Spleen (tissue), 7 donors: ENCODE measurements at regions not wholly inside any gene's neighbourhood (a gene's known extent, or its start where the extent isn't known, plus 50 kb on each side); places are given as distances from the start of the nearest gene placed in this dataset.

ENCODE experiments used
- CTCF ChIP-seq, 11 experiments: fragments of 200-600 bp in 7 of 11; fragments of 450-650 bp in 4 of 11; sonication (generic) in 4 of 11; IDR thresholded peaks in 8 of 11; conservative IDR thresholded peaks in 3 of 11; 1 replicate in 7 of 11; 2 replicates in 4 of 11; pipeline versions ENCODE4 v1.4.0 to v1.8.0; 2016 to 2021; ENCODE audit warnings: antibody characterized with exemption in 11 of 11, inconsistent platforms in 4 of 11, mild to moderate bottlenecking in 1 of 11
- POLR2A ChIP-seq, 3 donors: fragments of 450-650 bp; IDR thresholded peaks; one replicate each; pipeline ENCODE4 v1.5.1; 2017; ENCODE audit warnings: antibody characterized with exemption in 3 of 3, mild to moderate bottlenecking in 1 of 3
- POLR2AphosphoS5 ChIP-seq, 3 donors: sonication (generic); formaldehyde crosslinking; IDR thresholded peaks; one replicate each; pipeline ENCODE4 v1.5.1; 2017; ENCODE audit warnings: antibody characterized with exemption in 3 of 3
- donor health status: DM: no; HTN: no; CAD: no; lungs with moderate emphysema.
- donor health status: DM: no; HTN: no; CAD: no.
- donor health status: DM: no; HTN: no; CAD: no.

GRCh38 chr1:208351838-208352237, 107.7 kb upstream of the PLXNA2 start:
- no peak for TF ChIP-seq POLR2A (IDR thresholded peaks at IDR 0.05)
- no peak for TF ChIP-seq CTCF (IDR thresholded peaks at IDR 0.05 in 8 of 11, conservative IDR thresholded peaks at IDR 0.05 in 3 of 11)
- TF ChIP-seq POLR2AphosphoS5 (IDR thresholded peaks at IDR 0.05), result no peak
